HG02981 (cell line): ENCODE measurements at regions not wholly inside any gene's neighbourhood (a gene's known extent, or its start where the extent isn't known, plus 50 kb on each side); places are given as distances from the start of the nearest gene placed in this dataset.
"Not testable (repeated sequence)": the region's sequence is repeated elsewhere in the genome, so short reads cannot be mapped to it uniquely, and the experiment has no call there.

Source experiments
- ATAC-seq: cut with Tn5 transposase; IDR thresholded peaks from one replicate; pipeline ENCODE4 v1.9.1; 2021; ENCODE audit warnings: mild to moderate bottlenecking, moderate library complexity; ENCODE audit not compliant: unreplicated experiment

DNA sequence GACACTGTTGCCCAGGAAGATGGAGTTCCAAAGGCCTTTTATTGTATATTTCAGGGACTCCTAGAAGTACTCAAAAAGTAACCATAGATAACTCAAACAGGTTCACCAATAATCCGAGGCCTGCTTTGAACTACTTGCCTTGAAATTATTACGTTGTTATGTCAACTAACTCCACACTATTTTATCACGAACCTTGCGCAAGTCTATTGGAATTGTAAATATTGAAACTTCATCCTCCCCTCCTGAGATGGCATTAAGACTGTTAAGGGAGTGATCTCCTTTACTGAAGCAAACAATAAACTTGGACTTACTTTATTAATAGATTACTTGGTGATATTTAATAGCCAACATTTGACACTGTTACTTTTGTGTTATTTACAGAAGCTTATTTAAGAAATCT, 199.6 kb upstream of the GADL1 start:
- ATAC-seq: no peak

DNA sequence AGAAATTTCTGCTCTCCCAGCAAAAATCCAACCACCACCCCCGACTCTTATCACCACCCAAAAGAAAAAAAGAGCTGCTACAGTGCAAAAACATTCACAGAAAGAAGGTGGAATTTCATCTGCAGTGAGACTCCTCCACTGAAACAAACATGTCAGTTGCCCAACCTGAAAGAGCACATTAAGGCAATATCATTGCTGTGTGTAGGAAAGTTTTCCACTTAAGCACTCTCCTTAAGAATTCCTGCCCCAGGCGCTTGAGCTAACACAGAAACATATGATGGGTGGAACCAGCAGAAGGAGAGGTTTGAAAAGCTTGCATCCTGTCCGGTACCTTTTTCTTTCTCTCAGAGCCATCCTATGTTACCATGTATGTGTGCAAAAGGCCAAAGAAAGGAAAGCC, 200.8 kb upstream of the GADL1 start:
- no peak for ATAC-seq

DNA sequence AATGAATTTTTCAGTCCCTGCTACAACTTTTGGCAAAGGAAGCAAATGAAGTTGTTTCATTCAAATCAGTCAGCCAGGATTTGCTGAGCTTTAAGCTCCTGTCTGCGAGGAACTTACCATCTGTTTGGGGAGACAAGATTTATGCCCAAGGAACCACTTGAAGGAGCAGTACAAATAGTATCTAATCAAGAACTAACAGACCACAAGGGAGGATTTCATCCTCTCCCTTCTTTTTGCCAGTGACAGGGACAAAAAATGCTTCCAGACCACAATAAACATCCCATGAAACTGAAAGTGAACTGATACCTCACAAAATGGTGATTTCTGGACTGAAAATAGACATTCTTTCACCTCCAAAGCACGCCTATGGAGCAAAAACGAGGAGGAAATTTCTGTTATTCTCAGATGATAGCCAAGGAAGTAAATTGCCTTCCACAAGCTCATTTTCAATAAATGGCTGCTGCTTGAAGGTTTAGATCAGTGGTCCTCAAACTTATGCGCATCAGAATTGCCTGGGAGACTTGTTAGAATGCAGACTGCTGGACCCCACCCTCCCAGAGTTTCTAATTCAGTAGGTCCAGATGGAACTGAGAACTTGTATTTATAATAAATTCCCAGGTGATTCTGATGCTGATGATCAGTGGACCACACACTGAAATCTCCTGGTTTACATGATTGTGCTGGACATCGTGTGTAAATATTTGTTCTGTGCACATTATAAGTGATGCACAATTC, 202.4 kb upstream of the GADL1 start:
- ATAC-seq: no peak

DNA sequence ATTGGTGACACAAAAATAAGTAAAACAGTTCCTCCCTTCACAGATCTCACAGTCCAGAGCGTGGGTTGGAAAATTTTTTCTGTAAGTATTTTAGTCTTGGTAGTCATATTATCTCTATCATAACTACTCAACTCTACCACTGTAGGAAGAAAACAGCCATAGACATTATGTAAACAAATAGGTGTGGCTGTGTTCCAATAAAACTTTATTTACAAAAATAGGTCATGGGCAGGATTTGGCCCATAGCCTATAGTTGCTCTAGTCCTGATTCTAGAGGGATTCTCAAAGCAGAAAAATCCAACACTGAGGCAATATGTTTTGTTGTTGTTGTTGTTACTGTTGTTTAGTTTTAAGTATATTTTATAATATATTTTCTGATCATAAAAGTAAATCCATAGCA, 206.1 kb upstream of the GADL1 start:
- ATAC-seq: no peak

DNA sequence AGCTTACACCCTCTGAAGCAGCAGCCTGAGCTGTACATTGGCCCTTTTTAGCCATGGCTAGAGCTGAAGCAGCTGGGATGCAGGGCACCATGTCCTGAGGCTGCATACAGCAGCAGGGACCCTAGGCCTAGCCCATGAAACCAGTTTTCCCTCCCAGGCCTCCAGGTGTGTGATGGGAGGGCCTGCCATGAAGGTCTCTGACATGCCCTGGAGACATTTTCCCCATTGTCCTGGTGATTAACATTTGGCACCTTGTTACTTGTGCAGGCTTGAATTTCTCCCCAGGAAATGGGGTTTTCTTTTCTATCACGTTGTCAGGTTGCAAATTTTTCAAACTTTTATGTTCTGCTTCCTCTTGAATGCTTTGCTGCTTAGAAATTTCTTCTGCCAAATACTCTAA, 206.8 kb upstream of the GADL1 start:
- ATAC-seq: not testable (repeated sequence)

DNA sequence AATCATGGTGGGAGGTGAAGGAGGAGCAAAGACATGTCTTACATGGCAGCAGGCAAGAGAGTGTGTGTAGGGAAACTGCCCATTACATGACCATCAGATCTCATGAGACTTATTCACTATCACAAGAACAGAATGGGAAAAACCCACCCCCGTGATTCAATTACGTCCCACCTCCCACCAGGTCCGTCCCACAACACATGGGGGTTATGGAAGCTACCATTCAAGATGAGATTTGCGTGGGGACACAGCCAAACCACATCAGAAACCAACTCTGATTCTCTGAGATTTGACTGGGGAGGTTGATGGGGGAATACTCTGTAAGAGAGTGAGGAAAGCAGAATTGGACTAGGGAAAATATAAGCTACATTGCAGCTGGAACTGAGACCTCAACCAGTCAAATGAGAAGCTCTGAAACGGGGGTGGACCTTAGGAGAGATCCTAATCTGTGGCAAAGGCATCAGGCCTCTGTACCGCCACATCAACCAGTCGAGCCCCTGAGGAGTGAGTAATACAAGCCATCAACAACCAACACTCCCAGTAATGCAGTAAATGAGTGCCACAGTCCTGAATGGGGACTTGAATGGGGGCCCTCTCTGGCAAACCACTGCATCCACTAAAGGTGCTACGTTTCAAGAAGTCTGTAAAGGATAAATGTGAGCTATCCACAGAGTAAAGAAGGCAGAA, 207.9 kb upstream of the GADL1 start:
- no peak for ATAC-seq

DNA sequence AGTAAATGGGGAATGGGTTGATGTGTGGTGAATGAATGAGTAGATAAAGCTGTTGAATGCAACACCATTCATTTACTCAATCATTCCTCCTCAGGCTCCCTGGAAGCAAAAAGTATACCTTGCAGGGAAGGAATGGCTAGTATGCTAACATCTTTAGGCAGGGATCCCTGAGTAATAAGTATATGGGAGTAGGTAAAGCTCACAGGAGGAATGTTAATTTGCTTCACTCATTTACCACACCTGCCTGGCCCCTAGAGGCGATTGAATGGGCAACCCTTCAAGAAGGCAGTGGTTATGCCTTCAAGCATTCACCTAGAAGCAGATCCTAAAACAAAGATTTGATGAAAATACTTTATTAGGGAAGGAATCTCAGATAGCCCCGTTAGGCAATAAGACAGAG, 208.7 kb upstream of the GADL1 start:
- ATAC-seq: no peak

DNA sequence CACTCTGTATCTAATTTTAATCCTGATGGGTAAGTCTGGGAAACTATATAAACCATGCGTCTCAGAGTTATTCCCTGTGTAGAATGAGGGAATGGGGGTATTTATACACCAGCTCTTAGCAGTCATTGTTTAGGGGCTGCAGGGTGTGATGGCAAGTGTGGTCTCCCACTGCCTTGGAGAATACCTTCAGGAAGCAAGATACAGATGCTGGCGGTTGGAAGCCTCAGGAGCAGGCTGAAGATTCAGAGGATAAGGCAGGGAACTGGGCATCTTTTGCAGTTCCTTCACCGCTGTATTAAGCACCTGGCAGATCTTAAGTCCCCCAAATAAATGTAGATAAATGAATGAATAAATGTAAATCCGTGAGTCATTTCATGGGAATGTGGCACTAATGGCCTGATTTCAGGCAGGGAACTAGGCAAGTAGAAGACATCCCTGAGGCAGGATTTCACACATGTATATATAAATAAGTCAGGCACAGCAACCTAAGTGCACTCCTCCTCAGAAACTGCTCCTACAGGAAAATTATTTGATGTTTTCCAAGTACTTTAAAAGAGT, 209.2 kb upstream of the GADL1 start:
- ATAC-seq: no peak

DNA sequence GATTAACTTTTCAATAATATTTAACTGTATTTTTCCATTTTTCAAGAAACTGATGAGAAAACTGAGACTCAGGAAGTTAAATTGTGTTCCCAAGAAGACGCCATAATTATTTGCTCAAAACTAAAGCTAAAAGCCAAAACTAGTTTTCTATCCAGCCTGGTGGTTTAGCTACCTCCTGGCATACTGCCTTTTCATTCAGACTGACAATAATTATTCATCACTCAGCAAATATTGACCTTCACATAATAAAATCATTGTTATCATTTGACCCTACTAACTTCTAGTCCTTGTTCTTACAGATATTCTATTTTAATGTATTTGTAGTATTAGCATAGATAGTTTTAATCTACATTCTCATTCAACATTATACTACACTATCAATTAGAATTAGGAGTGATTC, 210.6 kb upstream of the GADL1 start:
- ATAC-seq: no peak

DNA sequence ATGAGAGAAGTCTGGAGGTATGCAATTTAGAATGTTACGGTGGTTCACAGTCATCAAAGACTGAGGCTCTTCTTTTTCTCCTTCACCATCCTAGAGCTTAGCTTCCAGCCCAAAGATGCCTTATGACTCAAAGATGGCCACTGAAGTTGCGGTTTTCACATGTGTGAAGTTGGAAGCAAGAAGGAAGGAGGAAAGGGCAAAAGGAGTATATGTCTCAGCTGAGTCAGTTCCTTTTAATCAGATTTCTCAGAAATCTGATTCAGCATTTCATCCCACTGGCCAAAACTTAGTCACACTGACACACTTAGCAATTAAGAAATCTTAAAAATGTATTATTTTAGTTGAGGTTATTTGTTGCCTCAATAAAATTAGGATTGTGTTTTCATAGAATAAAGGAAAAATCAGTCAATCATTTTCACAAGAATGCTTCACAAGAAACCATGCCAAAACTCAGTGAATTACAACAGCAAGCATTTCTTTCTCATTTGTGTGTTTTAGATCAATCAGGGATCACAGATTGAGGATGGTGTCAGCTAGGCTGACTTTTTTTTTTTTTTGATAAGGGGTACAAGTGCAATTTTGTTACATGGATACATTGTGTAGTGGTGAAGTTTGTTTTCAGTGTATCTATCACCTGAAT, 211.1 kb upstream of the GADL1 start:
- ATAC-seq: no peak

DNA sequence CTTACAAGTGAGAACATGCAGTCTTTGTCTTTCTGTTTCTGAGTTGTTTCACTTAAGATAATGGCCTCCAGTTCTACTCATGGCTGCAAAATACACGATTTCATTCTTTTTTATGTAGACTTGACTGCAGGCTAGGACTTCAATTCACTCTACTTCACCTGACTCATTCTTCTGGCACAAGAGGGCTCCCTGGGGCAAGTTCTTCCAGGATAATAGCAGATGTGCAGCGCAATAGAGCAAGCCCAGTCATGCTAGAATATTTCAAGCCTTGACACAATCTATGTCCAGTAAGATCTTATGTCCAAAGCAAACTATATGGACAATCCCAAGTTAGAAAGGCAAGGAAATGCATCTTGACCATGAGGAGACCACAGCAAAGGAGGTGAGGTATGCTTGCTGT, 211.7 kb upstream of the GADL1 start:
- ATAC-seq: no peak

DNA sequence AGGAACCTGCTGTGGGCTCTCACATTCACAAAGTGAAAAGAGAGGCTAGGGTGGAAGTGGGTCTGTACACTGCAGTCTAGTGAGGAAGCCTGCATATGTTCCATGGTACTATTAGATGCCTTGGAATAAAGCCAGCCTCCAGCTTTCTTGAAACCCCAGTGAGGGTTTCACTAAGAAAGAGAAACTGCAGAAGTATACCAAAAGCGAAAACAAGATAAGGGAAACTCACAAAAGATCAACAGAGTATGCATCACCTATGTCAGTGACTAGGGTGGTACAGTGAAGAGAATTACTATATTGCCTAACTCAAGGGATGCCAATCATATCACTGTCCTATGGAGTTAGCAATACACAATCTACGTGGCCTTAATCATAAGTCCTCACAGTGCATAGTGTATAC, 212.5 kb upstream of the GADL1 start:
- ATAC-seq: peak; percentile 85

DNA sequence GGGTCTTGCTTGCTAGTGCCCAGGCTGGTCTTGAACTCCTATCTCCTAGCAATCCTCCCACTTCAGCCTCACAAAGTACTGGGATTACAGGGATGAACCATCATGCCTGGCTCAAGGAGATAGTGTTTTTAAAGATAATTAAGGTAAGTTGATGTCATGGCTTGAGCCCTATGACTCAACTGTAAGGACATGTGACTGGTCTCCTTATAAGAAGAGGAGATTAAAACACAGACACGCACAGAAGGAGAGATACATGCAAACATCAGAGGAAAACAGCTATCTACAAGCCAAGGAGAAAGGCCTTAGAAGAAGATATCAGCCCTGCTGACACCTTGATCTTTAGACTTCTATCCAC, 220.4 kb upstream of the GADL1 start:
- no peak for ATAC-seq

DNA sequence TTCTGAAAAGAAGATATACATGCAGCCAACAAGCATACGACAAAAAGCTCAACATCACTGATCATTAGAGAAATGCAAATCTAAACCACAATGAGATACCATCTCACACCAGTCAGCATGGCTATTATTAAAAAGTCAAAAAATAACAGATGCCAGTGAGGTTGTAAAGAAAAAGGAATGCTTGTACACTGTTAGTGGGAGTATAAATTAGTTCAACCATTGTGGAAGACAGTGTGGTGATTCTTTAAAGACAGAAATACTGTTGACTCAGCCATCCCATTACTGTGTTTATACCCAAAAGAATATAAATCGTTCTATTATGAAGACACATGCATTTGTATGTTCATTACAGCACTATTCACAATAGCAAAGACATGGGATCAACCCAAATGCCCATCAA, 221.1 kb upstream of the GADL1 start:
- not testable (repeated sequence) for ATAC-seq

DNA sequence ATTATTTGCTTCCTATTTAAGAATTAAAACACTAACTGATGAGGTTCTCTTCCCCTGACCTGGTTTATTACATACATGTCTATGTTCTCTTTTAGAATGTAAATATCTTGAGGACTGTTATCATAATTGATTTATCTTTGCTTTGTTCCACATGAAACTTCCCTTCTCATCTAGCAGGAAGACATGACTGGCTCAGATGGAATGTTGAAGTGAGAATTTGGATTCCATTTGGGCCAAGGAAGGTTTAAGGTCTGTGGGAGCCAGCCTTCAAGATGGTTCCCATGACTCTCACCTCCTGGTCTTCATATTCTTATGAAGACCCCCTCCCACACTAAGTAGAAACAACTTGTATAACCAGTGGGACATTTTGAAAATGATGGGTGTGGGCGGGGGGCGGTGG, 222.2 kb upstream of the GADL1 start:
- no peak for ATAC-seq

DNA sequence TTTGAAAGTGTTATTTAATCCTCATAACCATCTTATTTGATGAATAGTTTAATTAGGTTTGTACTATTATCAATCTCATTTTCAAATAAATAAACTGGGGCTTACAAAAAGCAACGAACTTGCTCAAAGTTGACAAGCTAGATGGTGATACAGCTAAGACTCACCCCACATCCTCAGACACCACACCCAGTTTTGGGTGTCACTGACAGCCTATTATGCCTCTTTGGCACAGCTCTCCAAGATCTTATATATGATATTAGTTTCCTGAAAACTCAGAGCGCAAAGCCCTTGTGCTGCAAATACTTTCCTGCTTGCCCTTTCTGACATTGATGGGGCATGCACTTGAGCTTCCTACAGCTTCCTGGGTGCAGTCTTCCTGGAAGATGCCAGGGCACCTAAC, 223.4 kb upstream of the GADL1 start:
- ATAC-seq: no peak

DNA sequence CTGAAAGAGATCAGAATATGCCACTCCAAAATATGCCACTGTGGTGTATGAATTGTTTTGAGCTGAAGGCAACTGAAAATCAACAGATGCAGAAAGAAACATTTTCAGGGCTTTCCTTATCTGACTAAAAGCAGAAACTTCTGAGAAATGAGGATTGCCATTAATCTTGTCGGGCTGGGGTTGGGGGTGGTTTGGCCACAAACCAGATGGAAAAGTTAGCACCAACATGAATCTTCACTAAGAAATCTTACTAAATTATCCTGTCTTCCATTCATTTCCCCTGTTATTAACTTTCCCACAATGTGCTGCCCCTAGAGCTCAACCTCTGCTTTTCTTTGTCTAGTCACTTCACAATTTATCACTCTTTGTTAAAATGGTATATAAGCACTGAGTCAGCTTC, 229.9 kb upstream of the GADL1 start:
- no peak for ATAC-seq

DNA sequence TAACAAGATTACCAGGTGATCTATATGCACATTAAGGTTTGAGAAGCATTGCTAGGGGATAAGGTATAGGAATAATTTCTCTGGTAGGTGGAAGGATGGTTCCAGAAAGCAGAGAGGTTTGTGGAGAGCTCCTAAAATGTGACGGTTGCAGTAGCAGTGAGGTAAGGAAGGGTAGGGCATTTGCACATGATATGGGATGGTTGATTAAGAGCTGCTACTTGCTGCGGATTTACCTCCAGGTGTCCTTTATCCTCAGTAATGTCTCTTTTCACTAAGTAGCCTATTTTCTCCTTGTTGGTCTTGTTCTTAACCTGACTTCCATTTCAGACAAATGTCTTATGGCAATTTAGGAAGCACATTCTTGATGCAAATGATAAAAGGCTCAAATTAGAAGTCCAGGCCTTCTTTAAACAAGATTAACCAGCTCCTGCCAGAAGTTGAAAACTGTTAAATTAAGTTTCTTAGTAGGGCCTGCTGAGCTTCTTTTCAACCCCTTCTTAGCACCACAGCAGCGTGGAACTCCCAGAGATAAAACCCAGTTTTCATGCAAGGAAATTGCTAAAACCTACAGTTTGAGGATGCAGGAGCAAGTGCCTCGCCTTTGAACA, 231.1 kb upstream of the GADL1 start:
- ATAC-seq: no peak

DNA sequence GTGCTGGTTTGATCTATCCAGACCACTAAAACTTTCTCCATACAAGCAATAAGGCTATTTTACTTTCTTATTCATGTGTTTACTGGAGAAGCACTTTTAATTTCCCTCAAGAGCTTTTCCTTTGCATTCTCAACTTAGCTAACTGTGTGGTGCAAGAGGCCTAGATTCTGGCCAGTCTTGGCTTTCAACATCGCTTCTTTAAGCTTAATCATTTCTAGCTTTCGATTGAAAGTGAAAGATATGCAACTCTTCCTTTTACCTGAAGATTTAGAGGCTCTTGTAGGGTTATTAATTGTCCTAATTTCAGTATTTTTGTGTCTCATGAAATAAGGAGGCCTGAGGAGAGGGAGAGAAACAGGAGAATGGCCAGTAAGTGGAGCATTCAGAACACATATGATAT, 234.8 kb upstream of the GADL1 start:
- ATAC-seq: no peak

DNA sequence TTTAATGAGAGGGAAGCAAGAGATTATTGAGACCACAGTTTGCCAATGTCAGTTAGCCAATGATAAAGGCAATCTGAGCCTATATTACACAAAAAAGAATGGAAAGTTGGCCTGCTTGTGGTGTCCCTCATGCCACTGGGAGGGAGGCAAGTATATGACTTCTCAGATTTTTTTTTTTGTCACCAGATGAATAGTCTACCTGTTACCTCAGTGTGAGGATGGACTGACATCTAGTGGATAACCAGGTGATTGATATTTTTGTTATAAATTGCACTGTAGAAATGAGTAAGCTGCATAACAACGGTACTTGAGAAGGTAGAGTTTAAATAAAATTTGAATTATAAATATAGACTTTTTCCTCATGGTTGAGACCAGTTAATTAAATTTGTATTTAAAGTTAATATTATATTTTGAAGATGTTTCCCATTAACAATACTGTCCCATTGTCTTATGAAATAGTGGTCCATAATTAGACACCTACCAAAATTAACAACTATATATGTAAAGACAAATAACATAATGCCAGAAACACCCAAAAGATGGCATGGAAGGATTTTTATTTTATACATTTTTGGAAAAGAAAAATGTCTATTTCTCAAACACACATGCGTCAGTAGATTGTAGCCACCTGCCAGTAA, 237.8 kb upstream of the GADL1 start:
- peak; percentile 61 for ATAC-seq

DNA sequence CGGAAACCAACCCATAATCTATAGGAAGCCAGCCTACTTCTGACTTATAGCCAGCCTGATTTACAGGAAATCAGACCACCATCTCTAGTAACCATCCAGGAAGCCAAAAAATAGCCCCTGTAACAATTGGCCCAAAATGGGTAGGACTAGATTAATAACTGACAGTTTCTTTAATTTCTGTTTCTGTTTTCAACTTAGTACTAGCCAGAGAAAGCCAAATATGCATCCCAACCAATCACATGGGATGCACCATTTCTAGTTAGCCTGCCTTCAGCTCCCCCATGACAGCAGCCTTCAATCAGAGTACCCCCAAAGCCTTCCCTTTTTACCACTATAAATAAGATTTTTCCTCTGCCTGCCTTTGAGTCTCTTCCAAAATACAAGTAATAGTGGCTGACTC, 239.1 kb upstream of the GADL1 start:
- peak; percentile 41 for ATAC-seq
